NCI-H2227 (cell line): ENCODE measurements at regions not wholly inside any gene's neighbourhood (a gene's known extent, or its start where the extent isn't known, plus 50 kb on each side); places are given as distances from the start of the nearest gene placed in this dataset.

Experiments
- DNase-seq: peaks from one replicate; lab custom pipeline; 2025; ENCODE audit not compliant: unreplicated experiment; lab: John Stamatoyannopoulos, UW

DNA sequence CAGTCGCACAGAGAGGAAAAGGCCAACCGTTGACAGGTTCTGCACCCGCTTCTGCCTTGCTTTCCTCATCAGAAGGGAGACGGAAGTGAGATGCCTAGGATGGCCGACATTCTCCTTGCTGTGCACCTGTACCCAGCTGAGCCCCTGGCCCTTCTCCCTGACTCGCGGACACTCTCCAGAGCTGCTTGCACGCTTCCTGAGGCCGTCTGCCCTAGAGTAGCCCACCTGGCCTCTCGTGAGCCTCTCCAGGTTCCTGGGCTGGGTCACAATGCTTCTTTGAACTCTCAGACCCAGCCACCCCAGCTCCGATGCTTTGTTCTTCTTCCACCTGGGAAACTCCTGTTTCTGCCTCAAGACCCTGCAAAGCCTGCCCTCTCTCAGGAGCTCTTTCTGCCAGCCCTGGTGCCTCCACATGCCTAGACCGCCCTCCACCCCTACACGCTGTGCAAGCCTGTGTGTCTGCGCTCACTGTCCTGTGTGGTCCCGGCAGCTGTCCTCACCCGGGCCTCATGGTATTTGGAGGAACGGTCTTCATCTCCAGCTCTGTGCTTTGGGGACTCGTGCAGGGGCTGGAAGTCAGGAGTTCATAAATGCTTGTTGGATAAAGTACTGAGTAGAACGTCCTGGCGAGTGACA lies 345.4 kb upstream of the SALL3 start:
- DNase-seq: no peak

DNA sequence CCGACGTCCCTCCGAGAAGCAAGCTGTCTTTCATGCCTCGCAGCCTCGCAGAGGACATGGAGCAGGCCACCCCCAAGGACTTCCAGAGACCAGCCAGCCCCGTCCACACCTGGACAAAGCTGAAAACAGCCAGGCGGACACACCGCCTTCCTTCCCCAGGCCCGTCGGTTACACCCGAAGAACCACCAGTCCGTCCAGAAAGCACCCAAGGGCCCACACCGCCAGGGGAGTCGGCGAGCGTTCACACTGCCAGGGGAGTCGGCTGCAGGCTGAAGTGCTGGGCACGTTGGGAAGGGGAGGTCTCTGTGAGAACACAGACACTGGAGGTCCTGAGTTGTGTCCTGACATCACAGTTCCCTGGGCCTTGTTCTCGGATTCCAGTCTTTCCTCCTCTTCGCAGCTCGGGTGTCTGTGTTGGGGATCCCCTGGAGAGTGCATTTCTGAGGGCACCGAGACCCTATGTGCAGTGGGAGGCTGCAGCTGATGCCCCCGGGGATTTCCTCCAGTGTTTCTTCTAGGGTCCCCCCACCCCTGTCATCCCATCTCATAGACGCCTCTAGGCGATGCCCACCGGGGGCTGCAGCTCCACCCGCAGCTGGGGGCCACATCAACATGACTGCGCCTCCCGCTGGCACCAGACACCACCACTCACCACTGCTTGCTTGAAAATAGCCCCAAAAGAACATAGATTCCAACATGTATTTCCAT lies 344.4 kb upstream of the SALL3 start:
- no peak for DNase-seq

DNA sequence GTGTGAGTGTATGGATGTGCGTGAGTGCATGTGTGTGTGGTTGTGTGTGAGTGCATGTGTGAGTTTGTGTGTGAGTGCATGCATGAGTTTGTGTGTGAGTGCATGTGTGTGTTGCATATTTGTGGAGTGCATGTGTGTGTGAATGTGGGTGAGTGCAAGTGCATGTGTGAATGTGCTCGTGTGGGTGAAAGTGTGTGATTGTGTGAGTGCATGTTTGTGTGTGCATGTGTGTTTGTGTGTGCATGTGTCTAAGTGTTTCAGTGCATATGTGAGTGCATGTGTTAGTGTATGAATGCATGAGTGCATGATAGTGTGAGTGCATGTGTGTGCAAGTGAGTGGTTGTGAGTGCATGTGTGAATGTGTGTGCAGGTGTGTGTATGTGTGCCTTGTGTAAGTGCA lies 343.4 kb upstream of the SALL3 start:
- no peak for DNase-seq

DNA sequence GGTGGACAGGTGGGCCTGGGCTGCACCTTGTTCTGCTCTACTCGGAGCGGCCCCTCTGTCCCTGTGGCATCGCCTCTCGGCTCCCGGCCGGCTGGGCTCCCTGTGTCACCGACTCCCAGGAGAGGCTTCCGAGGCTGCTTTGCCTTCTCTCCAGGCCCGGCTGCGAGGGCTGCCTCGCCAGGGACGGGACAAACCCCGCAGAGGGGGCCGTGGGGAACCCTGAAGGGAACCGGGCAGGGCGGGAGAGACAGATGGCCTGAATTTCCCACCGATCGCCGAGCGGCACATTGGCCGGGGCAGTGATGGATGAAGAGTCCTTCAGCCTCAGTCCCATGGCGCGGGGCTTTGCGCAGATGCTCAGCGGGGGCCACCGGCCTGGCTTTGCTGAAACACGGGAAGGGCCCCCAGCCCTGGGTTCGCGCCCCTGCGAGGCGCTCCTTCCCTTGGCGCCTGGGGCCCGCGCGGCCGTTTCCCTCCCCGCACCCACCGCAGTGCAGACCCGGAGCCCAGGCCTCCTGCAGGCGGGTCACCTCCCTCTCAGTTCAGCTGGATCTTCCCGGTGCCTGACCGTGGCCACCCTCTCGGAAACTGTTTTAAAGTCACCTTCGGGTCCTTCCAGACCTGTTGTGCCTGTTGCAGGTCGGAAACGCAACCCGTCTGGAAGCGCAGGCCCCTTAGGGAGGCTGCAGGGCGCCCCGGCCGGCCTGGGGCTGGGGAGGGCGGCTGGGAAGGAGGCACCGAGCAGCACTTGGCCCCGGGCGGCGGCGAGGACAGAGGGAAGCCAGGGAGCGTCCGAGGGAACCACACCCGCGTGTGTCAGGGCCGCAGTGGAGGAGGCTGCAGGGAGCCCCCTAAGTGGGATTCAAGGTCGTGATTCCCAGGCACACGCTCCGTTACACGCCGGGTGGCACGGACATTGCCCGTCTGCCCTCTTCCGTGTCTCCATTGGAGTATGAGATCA lies 341.9 kb upstream of the SALL3 start:
- no peak for DNase-seq

- no peak for DNase-seq
Observed at GRCh38 chr18:78639006-78639950, 340.3 kb upstream of the SALL3 start.

DNA sequence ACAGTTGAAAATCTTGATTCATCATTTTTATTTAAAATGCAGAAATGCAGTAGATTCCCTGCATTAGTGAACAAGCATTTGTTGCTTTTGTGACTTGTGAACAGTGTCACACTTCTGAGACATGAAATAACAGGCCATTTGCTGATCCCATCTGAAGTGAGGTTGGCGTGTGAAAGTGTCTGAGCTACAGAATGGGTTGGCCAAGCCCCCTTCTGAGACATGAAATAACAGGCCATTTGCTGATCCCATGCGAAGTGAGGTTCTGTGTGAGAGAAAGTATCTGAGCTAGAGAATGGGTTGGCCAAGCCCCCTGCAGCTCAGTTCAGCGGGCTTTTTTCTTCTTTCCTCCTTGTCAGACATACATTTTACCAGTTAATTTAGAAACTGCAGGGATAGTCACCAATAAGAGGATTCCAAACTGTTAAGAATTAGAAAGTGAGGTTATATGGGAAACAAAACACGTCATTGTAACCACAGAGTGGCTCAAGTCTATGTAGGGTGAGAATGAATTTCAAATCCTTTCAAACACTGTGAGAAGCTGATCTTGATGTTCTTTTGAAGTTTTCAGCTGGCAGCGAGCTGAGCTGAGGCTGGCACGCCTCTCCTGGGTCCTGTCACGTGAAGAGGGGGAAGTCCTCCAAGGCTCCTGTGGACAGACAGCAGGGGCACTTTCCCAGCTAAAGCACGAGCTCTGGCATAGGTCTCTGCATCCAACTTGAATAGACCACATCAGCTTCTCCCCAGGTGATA lies 339.2 kb upstream of the SALL3 start:
- no peak for DNase-seq

GRCh38 chr18:78641689-78642231 lies 337.9 kb upstream of the SALL3 start:
- DNase-seq: no peak

DNA sequence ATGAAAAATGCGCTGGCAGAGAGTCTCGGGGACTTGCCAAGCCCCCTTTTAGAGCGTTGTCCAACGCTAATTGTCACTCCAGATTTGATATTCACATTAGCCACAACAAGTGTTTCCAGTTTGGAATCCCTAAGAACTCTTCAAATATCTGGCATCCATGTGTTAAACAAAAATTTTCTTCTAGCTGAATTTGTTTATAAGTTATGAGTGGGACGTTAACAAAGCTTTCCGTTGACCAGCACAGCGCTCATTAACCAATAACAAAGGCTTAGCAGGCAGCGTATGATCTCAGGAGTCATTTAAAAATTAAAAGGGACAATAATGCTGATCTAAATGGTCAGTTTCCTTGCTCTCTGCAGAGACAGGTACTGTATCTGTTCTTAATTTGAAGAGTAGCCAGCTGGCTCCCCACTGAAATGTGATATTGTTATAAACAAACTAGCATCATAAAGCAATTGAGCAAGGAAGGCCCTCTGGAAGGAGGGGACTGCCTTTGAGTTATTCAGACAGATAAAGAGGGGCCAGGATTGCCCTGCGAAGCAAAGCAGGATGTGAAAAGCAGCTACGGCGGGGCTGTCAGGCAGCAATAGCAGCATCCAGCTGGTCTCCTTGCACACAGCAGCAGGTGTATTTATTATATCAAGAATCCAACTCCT lies 337.2 kb upstream of the SALL3 start:
- DNase-seq: no peak

GRCh38 chr18:78643004-78643403 lies 336.6 kb upstream of the SALL3 start:
- DNase-seq: no peak

- no peak for DNase-seq
Observed at GRCh38 chr18:78643981-78644380, 335.6 kb upstream of the SALL3 start.

DNA sequence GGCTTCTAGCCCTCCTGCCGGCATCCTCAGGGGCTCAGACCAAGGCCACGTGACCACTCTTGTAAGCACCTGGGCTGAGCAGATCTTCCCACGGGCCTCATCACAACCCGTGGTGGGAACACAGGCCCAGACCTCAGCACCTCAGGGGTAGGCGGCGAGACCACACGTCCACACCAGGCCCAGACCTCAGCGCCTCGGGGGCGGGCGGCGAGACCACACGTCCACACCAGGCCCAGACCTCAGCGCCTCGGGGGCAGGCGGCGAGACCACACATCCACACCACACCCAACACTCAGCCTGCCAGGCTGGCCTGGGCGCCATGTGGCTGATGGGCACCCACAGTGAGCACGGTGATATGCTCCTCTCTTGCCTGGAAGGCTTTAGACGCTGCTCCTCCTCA lies 334.4 kb upstream of the SALL3 start:
- DNase-seq: no peak

DNA sequence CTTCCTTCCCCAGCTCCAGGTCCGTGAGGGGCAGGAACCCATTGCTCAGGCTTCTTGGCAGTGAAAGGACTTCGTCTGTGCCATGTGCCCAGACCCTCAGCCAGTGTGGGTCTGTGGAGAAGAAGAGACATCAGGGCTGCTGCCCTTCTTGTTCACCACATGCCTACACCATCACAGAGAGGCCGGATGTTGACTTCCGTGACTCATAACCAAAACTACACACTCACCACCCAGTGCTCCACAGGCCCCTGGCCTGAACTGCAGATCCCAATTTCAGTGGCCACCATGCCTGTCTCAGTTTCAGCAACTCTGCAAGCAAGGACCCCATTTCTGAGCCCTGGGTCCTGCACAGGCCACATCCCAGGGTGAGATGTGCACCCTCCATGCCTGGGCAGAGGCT lies 332.6 kb upstream of the SALL3 start:
- no peak for DNase-seq

GRCh38 chr18:78649421-78649820 lies 330.2 kb upstream of the SALL3 start:
- no peak for DNase-seq

DNA sequence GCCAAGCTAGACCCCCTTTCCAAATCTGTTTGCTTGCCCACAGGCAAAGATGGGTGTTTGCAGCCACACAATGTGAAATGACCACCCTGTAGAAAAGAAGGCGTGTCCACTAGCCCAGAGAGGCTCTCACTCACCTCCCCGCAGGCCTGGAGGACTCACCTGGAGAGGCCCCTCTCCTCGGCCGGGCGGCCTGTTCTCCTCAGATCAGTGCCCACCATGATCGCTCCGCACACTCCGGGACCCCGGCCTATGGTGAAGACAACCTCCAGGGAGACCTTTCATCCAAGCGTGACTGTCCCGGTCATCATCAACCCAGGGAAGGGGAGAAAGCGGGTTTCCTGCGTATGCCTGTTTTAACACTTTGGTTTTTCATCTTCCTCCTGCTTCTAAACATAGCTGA lies 328.7 kb upstream of the SALL3 start:
- DNase-seq: no peak

DNA sequence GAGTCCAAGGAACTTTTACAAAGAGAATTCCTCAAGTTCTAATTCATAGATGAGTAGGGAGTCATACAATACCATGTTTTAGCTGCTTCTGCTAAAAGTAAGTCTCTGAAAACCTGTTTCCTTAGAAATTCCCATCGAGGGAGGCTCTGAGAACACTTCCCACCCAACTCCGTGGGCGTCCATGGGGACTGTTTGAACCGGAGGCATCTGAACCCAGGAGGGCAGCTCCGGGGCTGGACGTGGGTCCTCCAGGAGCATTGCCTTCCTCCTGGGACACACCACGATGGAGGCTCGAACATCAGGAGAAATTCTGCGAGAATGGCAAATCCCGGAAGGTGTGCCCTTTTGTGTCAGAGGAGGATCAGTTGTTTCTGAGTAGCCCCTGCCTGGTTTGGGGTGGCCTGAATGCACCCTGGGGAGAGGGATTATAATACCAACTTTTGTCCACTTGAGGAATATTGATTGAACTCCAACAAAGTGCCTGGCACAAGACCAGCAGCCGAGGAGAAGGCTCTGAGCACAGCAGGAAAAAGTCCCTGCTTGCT lies 327.5 kb upstream of the SALL3 start:
- DNase-seq: no peak

DNA sequence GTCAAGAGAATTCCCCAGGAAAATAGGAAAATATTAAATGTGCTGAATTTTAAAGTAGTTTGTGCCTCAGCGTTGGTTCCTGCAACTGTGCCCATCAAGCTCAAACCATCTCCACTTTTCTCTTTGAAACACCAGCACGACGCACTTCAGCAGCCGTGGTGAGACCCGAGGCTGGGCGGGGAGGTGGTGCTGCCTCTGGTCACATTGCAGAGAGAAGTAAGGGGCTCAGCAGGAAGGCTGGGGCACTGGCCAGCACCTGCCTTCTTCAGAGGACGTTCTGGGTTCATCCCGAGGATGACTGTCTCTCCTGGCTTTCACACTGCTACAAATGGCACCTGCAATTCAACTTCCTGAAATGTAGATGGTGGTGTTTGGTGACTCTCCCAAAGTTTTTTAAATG lies 323.7 kb upstream of the SALL3 start:
- DNase-seq: no peak

GRCh38 chr18:78656346-78656925 lies 323.2 kb upstream of the SALL3 start:
- DNase-seq: no peak

DNA sequence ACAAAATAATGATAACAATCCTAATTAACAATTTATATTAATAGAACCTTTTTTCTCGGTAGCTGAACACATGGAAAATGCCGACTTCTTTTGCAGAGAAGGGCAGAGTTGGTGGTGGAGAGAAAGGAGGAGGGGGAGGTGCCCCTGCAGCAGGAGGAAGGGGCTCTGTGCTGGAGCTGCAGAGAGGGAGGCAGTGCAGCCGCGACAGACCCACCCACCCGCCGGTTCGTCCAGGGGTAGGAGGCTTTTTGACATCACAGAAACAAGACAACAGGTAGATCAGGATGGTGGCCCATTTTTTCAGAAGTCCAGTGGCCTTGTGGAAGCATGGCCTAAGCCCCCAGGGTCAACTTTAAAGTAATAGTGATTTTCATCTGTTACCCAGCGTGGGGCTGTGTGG lies 321.1 kb upstream of the SALL3 start:
- no peak for DNase-seq

GRCh38 chr18:78659057-78659456 lies 320.6 kb upstream of the SALL3 start:
- DNase-seq: no peak
